Transverse colon (tissue), 4 donors: ENCODE measurements at regions not wholly inside any gene's neighbourhood (a gene's known extent, or its start where the extent isn't known, plus 50 kb on each side); places are given as distances from the start of the nearest gene placed in this dataset.

ENCODE experiments used
- DNase-seq: peaks from one replicate; pipeline ENCODE4 v3.0.0-alpha.2; 2019
- H3K27ac ChIP-seq, 4 donors: fragments of 200-600 bp; sonication (generic); 2 replicates each; pipeline ENCODE4 v1.5.1; 2016 to 2018; ENCODE audit warnings: inconsistent platforms in 4 of 4
- H3K27me3 ChIP-seq: fragments of 200-600 bp; sonication (generic); 2 replicates; pipeline ENCODE4 v1.5.1; 2017; ENCODE audit warnings: inconsistent platforms
- H3K36me3 ChIP-seq, 4 donors: fragments of 200-600 bp; sonication (generic); 2 replicates each; pipeline ENCODE4 v1.5.1; 2017 to 2019; ENCODE audit warnings: inconsistent platforms in 4 of 4
- H3K4me1 ChIP-seq, 4 donors: fragments of 200-600 bp; sonication (generic); 2 replicates each; pipeline ENCODE4 v1.5.1; 2017 to 2020; ENCODE audit warnings: inconsistent platforms in 4 of 4
- H3K4me3 ChIP-seq, 4 donors: fragments of 200-600 bp; sonication (generic); 1 replicate in 1 of 4; 2 replicates in 3 of 4; pipeline versions ENCODE4 v1.5.1 to v1.6.1; 2017 to 2019; ENCODE audit warnings: inconsistent platforms in 4 of 4
- H3K9me3 ChIP-seq, 2 donors: fragments of 200-600 bp; sonication (generic); 2 replicates each; pipeline ENCODE4 v1.5.1; 2017 to 2019; ENCODE audit warnings: inconsistent platforms in 2 of 2
- EP300 ChIP-seq: sonication (generic); formaldehyde crosslinking; IDR thresholded peaks from one replicate; pipeline ENCODE4 v1.6.1; 2017; ENCODE audit warnings: antibody characterized with exemption, low read depth
- POLR2A ChIP-seq: fragments of 450-650 bp; IDR thresholded peaks from one replicate; pipeline ENCODE4 v1.6.1; 2016; ENCODE audit warnings: antibody characterized with exemption, mild to moderate bottlenecking, moderate library complexity
- POLR2AphosphoS5 ChIP-seq, 3 donors: sonication (generic); formaldehyde crosslinking; IDR thresholded peaks; one replicate each; pipeline ENCODE4 v1.6.1; 2016; ENCODE audit warnings: antibody characterized with exemption in 3 of 3
- WGBS, 2 donors: methylation state at CpG; one replicate each; pipeline ENCODE4 v1.1.5; 2018; ENCODE audit warnings: low coverage in 1 of 2; 5-methylcytosine and 5-hydroxymethylcytosine counted together
- in situ Hi-C, 4 donors: fragments of 200-750 bp; cut with MboI; loops; one replicate each; pipeline versions ENCODE4 v1.15.0 to v1.15.1; 2017; ENCODE audit warnings: low sequenced_read_pairs in 3 of 4, low pct_ligation_motif_present in 1 of 4, low pct_unique_long_range_greater_than_20kb in 1 of 4
- intact Hi-C: fragments of 100-400 bp; cut with DNase I; formaldehyde crosslinking; loops from one replicate; pipeline ENCODE4 v1.15.1; 2023; ENCODE audit warnings: low total_unique reads
- TF ChIP-seq, protein P1 (sequence below), 5 experiments: fragments of 200-600 bp in 3 of 5; fragments of 450-650 bp in 2 of 5; sonication (generic) in 3 of 5; IDR thresholded peaks; 1 replicate in 2 of 5; 2 replicates in 3 of 5; pipeline ENCODE4 v1.5.1; 2016 to 2017; ENCODE audit warnings: antibody characterized with exemption in 5 of 5, inconsistent platforms in 3 of 5, mild to moderate bottlenecking in 2 of 5, moderate library complexity in 1 of 5

- intact Hi-C loops (no loop called here), in situ Hi-C loops (no loop called here)
- TF ChIP-seq POLR2AphosphoS5 (IDR thresholded peaks at IDR 0.05) (no peak), EP300 (no peak), POLR2A (no peak)
- TF ChIP-seq, protein P1, sequence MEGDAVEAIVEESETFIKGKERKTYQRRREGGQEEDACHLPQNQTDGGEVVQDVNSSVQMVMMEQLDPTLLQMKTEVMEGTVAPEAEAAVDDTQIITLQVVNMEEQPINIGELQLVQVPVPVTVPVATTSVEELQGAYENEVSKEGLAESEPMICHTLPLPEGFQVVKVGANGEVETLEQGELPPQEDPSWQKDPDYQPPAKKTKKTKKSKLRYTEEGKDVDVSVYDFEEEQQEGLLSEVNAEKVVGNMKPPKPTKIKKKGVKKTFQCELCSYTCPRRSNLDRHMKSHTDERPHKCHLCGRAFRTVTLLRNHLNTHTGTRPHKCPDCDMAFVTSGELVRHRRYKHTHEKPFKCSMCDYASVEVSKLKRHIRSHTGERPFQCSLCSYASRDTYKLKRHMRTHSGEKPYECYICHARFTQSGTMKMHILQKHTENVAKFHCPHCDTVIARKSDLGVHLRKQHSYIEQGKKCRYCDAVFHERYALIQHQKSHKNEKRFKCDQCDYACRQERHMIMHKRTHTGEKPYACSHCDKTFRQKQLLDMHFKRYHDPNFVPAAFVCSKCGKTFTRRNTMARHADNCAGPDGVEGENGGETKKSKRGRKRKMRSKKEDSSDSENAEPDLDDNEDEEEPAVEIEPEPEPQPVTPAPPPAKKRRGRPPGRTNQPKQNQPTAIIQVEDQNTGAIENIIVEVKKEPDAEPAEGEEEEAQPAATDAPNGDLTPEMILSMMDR (IDR thresholded peaks at IDR 0.05), result no peak
- peaks cover 0 to 25% (median 10%) of the 10 kb centered on the region in 4 donors for H3K4me1 ChIP-seq
- H3K27me3 ChIP-seq, result no peaks in the 10 kb centered on the region
- H3K36me3 ChIP-seq, result no peaks in the 10 kb centered on the region
- H3K4me3 ChIP-seq, result no peak overlapping the region
- H3K9me3 ChIP-seq, result no peaks in the 10 kb centered on the region
- H3K27ac ChIP-seq, result no peak overlapping the region
- DNase-seq, result no peak
- 61 to 62% methylated on average over 6 of the region's 6 CpGs for WGBS, 2 donors
Measured at GRCh38 chr11:127800989-127801688, 786.2 kb downstream of the ETS1 start.

- TF ChIP-seq POLR2A, result no peak
- TF ChIP-seq EP300, result no peak
- no peak for TF ChIP-seq POLR2AphosphoS5 (IDR thresholded peaks at IDR 0.05)
- TF ChIP-seq, protein P1 (IDR thresholded peaks at IDR 0.05), result no peak
Measured at GRCh38 chr11:127795326-127795725, 792.0 kb downstream of the ETS1 start.

GRCh38 chr11:127791844-127792243, 791.3 kb upstream of the KIRREL3 start:
- no peaks in the 10 kb centered on the region for H3K4me1 ChIP-seq
- intact Hi-C loops, result no loop called here
- H3K27ac ChIP-seq, result no peak overlapping the region
- TF ChIP-seq EP300, result no peak
- TF ChIP-seq POLR2AphosphoS5 (IDR thresholded peaks at IDR 0.05), result no peak
- no peak for TF ChIP-seq POLR2A
- TF ChIP-seq, protein P1 (IDR thresholded peaks at IDR 0.05), result no peak
- DNase-seq, result no peak
- in situ Hi-C loops, result no loop called here
- no peaks in the 10 kb centered on the region for H3K27me3 ChIP-seq
- H3K9me3 ChIP-seq, result no peaks in the 10 kb centered on the region
- no peak overlapping the region for H3K4me3 ChIP-seq
- 87 to 100% methylated on average over 7 of the region's 7 CpGs for WGBS, 2 donors
- H3K36me3 ChIP-seq, result no peaks in the 10 kb centered on the region

More at GRCh38 chr11:127795326-127795725, 792.0 kb downstream of the ETS1 start:
- H3K9me3 ChIP-seq, result no peaks in the 10 kb centered on the region
- H3K36me3 ChIP-seq, result no peaks in the 10 kb centered on the region
- H3K4me1 ChIP-seq, result no peaks in the 10 kb centered on the region
- no peaks in the 10 kb centered on the region for H3K27me3 ChIP-seq
- no peak overlapping the region for H3K4me3 ChIP-seq
- DNase-seq, result no peak
- H3K27ac ChIP-seq, result no peak overlapping the region
- in situ Hi-C loops (no loop called here), intact Hi-C loops (no loop called here)

DNA sequence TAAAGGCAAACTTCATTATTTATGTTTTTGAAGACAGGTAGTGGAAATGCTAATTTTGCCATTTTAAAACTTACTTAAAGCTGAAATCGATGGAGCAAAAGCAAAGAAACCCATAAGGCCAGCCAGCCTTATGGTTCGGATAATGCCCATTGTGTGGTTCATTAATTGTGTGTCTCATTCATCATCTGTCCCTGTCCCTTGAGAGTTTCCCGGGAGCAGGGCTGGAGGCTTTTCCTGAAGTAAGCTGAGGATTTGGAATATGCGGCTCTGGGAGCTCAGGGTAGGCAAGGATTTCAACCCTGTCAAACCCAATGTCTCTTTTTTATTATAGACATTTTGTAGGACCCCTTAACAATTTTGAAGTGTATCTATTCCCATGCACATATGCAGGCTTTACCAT, 790.0 kb upstream of the KIRREL3 start:
- no peaks in the 10 kb centered on the region for H3K36me3 ChIP-seq
- no peaks in the 10 kb centered on the region for H3K9me3 ChIP-seq
- H3K4me3 ChIP-seq, result no peak overlapping the region
- H3K27ac ChIP-seq, result no peak overlapping the region
- TF ChIP-seq EP300 (no peak), POLR2A (no peak), POLR2AphosphoS5 (IDR thresholded peaks at IDR 0.05) (no peak)
- TF ChIP-seq, protein P1 (IDR thresholded peaks at IDR 0.05), result no peak
- H3K4me1 ChIP-seq, result no peaks in the 10 kb centered on the region
- in situ Hi-C loops, result no loop called here
- no peak for DNase-seq
- H3K27me3 ChIP-seq, result no peaks in the 10 kb centered on the region
- intact Hi-C loops, result no loop called here
- 93 to 94% methylated on average over 2 to 4 of the region's 4 CpGs for WGBS, 2 donors
